ENCODE measurements at regions not wholly inside any gene's neighbourhood (a gene's known extent, or its start where the extent isn't known, plus 50 kb on each side); places are given as distances from the start of the nearest gene placed in this dataset.
A peak's percentile ranks its signal among the peaks of the same experiment; 100 is the strongest.
"Not testable (repeated sequence)": the region's sequence is repeated elsewhere in the genome, so short reads cannot be mapped to it uniquely, and the experiment has no call there.

- no peak for DNase-seq (ENCODE audit: low read depth)
Measured at GRCh38 chr22:35138521-35138920, 72.6 kb downstream of the ISX start.

DNA sequence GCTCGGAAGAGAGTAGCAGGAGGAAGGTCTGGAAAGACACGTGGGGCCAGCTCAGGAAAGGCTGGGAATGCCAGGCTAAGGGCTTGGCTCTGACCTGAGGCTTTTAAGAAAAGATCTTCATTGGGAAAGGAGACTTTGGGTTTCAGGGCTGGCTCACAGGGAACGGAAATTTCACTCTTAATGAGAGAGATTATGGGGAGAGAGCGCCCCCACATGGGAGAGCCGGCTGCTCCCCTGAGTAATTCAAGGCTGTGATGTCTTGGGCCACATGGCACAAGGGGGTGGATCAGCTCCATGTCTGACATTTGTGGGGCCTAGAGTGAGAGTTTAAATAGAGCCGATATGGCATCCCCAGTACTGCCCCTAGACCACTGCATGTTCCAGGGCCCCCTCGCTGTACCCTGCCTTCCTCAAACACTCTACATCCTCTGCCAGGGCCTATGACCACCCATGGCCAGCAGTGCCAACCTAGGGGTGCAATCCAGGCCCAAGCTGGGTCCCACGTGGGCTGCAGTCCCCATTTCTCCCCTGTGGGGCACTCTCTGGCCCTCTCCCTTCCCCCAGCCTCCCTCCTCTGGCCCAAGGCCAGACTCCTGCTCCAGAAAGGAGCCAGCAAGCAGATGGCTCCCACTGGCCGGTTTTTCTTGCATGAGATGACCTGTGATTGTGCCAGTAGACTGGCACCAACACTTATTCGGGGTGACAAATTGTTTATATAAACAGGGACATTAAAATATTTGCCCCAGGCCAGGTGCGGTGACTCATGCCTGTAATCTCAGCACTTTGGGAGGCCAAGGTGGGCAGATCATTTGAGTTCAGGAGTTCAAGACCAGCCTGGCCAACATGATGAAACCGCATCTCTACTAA, 75.2 kb downstream of the ISX start:
- DNase-seq (ENCODE audit: low read depth), result no peak

DNA sequence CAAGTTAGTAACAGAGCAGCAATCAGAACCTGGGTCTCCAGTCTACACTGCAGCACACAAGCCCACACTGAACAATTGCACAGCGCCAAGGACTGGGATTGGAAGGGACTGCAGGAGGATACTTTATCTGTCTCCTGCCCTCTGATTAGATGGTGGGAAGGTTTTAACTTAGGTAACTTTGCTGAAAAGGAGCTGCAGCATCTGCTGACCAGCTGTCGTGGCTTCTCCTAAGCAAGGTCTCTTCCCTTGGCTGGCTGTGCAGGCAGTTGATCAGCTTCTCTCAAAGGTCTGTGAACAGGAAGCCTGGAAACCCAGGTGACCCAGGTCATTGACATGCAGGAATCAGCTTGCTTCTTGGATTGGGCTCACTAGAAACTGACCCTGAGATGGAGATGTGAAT, 82.4 kb downstream of the ISX start:
- no peak for DNase-seq (ENCODE audit: low read depth)

GRCh38 chr22:35148866-35149548, 83.0 kb downstream of the ISX start:
- no peak for DNase-seq (ENCODE audit: low read depth)

DNA sequence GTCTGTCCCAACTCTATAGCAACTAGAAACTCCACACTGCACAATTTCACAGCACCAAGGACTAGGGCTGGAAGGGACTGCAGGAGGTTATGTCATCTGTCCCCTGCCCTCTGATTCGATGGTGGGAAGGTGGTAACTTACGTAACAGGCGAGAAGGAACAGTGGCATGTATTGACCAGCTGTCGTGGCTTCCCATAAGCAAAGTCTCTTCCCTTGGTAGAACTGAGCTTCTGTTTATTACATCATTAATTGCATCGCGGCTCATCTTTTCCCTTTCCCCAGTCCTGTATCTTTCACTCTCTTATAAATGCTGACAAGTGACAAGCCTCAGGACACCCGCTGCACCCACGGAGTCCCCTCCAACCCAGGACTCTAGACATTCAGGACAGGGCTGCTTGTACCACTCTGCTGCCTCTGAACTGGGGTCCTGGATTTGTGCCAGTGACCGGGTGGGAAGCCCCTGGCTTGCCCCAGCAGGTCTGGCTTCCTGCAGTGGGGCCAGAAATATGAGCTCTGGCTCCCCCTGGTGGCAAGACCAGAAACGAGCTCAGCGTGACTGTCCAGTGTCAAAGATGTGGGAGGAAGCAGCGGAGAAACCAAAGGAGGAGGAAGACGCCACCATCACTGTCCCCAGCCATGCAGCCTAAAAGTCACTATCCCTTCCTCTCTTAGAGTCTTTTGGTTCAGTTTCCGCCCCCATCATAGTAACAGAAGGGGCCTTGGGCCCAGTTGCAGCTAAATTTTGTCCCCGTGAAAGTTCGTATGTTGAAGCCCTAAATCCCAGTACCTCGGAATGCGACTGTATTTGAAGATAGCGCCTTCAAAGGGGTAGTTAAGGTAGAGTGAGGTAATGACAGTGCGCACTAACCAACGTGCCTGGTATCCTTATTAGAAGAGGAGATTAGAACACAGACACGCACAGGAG, 84.5 kb downstream of the ISX start:
- peak; percentile 7 for DNase-seq (ENCODE audit: low read depth)

DNA sequence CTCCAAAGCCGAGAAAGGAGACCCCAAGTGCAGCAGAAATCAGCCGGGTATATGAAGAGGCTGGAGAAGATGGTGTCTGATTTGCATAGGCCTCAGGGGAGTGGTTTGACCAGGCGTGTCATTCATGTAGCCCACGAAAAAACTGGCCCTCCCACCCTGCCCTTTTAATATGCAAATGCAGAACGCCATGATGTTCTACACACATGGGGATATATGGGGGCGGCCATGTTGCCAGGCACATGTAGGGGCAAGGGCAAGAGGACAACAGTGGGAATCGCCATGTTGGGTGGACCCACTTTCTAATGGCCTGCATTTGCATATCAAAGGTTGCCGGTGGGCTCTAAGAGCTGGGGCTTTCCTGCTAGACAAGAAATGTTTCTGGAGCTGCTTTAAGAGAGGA, 86.4 kb downstream of the ISX start:
- DNase-seq (ENCODE audit: low read depth), result no peak

- DNase-seq (ENCODE audit: low read depth), result peak; percentile 5
Measured at GRCh38 chr22:35154937-35155387, 89.0 kb downstream of the ISX start.

GRCh38 chr22:35155403-35156025, 89.6 kb downstream of the ISX start:
- no peak for DNase-seq (ENCODE audit: low read depth)

DNA sequence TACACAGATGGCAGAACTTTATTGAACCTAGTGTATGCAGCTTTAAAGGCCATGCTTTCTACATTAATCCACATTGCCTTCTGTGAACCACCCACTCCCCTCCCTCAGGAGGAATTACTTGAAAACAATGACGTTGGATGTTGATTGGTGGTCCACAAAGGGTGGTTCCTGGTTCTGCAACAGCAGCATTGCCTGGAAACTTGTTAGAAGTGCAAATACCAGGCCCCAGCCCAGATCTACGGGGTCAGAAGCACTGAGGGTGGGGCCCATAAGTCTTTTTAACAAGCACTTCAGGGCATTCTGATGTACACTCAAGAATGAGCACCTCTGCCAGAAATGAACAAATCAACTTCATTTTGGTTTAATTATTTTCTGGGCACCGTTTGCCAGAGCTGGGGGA, 91.0 kb downstream of the ISX start:
- DNase-seq (ENCODE audit: low read depth), result no peak

DNA sequence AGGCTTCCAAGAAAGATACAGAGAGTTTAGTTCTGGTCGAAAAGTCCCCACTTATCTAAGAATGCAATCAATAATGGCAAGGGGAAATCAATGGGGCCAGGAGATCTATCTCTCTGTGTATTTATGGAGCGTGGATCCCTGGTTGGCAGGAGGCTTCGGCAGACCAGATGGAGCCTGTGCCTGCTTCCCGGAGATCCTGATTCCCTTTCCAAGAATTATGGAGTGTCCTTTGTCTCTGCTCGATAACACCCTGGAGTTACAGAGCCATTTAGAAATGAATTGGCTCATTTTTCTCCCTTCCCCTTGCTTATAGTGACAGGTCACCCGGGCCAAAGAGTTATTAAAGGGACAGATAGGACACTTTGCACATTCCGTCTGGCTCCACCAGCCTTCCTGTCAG, 92.4 kb downstream of the ISX start:
- DNase-seq (ENCODE audit: low read depth), result no peak

GRCh38 chr22:35159343-35159742, 93.4 kb downstream of the ISX start:
- DNase-seq (ENCODE audit: low read depth), result no peak

- no peak for DNase-seq (ENCODE audit: low read depth)
Measured at GRCh38 chr22:35160268-35160667, 94.3 kb downstream of the ISX start.

GRCh38 chr22:35165896-35166295, 91.4 kb upstream of the HMGXB4 start:
- DNase-seq (ENCODE audit: low read depth), result not testable (repeated sequence)

GRCh38 chr22:35170716-35171697, 86.3 kb upstream of the HMGXB4 start:
- DNase-seq (ENCODE audit: low read depth), result no peak

DNA sequence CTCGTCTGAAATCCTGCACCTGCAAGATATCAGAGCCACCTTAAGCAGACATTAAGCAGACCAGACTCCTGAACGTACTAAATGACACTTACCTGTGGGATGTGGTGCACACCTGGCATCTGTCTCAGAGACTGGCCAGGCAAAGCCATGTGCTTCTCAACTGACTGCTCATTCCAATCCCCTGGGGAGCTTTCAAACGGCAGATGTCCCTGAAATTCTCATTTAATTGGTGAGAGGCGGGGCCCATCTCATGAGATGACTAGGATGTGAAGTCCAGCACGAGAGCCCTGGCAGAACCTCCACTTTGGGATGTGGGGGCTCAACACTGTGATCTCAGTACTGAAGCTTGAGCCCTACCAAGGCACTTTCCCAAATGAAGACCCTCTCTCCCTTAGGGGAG, 84.9 kb upstream of the HMGXB4 start:
- no peak for DNase-seq (ENCODE audit: low read depth)

DNA sequence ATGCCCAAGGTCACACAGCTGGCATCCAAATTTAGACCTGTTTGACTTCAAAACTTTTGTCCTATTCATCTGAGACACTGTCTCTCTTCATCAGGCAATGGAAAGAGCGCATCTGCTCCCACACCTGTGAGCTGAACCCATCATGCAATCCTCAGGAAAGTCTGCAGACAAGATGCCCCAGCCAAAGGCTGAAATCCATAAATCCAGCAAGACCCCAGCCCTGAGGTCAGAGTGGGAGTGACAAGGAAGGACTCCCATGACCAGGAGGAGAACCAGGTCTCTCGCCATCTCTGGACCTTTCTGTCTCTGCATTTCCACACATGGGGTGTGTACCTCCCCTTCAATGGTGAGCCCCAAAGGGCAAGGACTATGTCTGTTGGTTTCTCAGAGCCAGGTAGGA, 83.6 kb upstream of the HMGXB4 start:
- DNase-seq (ENCODE audit: low read depth), result no peak

GRCh38 chr22:35174401-35175038, 82.8 kb upstream of the HMGXB4 start:
- no peak for DNase-seq (ENCODE audit: low read depth)

DNA sequence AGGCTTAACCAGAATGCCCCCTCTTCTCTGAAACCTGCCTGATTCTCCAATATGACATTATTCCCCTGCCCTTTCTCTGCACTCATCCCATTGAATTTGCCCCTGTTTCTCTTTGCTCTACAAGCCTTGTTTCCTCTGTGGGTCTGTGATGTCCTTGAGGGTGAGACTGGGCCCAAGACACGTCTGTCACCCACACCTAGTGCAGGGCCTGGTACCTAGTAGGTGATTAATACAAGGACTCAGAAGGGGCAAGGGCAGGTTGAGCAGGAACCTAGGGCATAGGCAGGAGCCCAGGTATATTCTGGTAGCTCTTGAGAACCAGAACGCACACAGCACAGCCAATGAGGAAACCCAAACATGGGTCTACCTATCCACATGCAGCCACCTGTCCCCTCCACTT, 81.9 kb upstream of the HMGXB4 start:
- no peak for DNase-seq (ENCODE audit: low read depth)

GRCh38 chr22:35177811-35178210, 79.5 kb upstream of the HMGXB4 start:
- DNase-seq (ENCODE audit: low read depth), result no peak

- no peak for DNase-seq (ENCODE audit: low read depth)
Measured at GRCh38 chr22:35178446-35178845, 78.8 kb upstream of the HMGXB4 start.
